ENCODE measurements at regions not wholly inside any gene's neighbourhood (a gene's known extent, or its start where the extent isn't known, plus 50 kb on each side); places are given as distances from the start of the nearest gene placed in this dataset.

DNA sequence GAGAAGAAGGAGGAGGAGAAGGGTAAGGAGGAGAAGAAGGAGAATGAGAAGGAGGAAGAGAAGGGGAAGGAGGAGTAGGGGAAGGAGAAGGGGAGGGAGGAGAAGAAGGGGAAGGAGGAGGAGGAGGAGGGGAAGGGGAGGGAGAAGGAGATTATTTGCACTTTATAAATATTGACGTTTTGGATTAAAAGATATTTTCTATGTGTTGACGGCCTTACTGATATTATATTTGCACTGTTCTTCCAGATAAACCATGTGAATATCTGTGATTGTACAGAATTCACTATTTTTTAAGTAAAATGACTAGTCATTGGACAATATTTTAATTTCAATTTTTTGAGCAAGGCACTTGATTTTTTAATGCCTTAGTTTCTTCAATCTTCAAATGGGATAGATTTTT lies 310.5 kb upstream of the DNAJC19 start:
- TF ChIP-seq, protein P1, sequence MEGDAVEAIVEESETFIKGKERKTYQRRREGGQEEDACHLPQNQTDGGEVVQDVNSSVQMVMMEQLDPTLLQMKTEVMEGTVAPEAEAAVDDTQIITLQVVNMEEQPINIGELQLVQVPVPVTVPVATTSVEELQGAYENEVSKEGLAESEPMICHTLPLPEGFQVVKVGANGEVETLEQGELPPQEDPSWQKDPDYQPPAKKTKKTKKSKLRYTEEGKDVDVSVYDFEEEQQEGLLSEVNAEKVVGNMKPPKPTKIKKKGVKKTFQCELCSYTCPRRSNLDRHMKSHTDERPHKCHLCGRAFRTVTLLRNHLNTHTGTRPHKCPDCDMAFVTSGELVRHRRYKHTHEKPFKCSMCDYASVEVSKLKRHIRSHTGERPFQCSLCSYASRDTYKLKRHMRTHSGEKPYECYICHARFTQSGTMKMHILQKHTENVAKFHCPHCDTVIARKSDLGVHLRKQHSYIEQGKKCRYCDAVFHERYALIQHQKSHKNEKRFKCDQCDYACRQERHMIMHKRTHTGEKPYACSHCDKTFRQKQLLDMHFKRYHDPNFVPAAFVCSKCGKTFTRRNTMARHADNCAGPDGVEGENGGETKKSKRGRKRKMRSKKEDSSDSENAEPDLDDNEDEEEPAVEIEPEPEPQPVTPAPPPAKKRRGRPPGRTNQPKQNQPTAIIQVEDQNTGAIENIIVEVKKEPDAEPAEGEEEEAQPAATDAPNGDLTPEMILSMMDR (IDR thresholded peaks at IDR 0.05; ENCODE audit: low read depth, low read length, poor library complexity, severe bottlenecking), result no peak
- TF ChIP-seq EZH2phosphoT487 (IDR thresholded peaks at IDR 0.05; ENCODE audit: borderline replicate concordance, low read length), result no peak
